ENCODE measurements at regions not wholly inside any gene's neighbourhood (a gene's known extent, or its start where the extent isn't known, plus 50 kb on each side); places are given as distances from the start of the nearest gene placed in this dataset.

DNA sequence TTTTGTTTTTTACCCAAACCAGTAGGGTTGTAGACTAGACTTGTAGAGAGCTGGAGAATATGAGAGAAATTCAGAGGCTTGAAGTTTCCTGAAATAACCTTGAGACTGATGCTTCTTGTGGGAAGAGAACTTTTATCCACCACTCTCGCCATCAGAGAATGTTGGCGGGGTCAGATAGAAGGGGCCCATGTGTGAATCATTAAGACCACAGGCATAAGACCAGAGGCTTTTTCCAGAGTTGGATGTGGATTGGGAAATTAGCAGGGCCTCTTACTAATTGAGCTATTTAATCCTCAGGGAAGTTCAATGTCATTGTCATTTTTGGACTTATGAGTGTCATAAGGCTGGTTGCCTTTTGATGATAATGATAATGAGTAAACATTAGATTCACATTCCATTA lies 246.9 kb upstream of the THRB start (continued):
- TF ChIP-seq FOXK1 (CRISPR knock-in tag; IDR thresholded peaks at IDR 0.05; ENCODE audit: borderline replicate concordance), result no peak
- TF ChIP-seq SPI1 (IDR thresholded peaks at IDR 0.05; ENCODE audit: borderline replicate concordance, low read depth, low read length), result no peak
- TF ChIP-seq EHMT2 (IDR thresholded peaks at IDR 0.05), result no peak
- TF ChIP-seq CREM (IDR thresholded peaks at IDR 0.05; ENCODE audit: low read depth), result no peak
- TF ChIP-seq POLR2H (tag; IDR thresholded peaks at IDR 0.05; ENCODE audit: low read depth), result no peak
- TF ChIP-seq NR1H2 (CRISPR knock-in tag; IDR thresholded peaks at IDR 0.05), result no peak
- no peak for TF ChIP-seq HMG20B (CRISPR knock-in tag; IDR thresholded peaks at IDR 0.05)
- no peak for TF ChIP-seq MCM5 (IDR thresholded peaks at IDR 0.05; ENCODE audit: low read depth)
- TF ChIP-seq ZKSCAN8 (CRISPR knock-in tag; IDR thresholded peaks at IDR 0.05), result no peak
- no peak for TF ChIP-seq TEAD1 (CRISPR knock-in tag; IDR thresholded peaks at IDR 0.05)
- TF ChIP-seq FOXA3 (CRISPR knock-in tag; conservative IDR thresholded peaks at IDR 0.05 in 1 of 2, IDR thresholded peaks at IDR 0.05 in 1 of 2), result no peak
- TF ChIP-seq, protein P1, sequence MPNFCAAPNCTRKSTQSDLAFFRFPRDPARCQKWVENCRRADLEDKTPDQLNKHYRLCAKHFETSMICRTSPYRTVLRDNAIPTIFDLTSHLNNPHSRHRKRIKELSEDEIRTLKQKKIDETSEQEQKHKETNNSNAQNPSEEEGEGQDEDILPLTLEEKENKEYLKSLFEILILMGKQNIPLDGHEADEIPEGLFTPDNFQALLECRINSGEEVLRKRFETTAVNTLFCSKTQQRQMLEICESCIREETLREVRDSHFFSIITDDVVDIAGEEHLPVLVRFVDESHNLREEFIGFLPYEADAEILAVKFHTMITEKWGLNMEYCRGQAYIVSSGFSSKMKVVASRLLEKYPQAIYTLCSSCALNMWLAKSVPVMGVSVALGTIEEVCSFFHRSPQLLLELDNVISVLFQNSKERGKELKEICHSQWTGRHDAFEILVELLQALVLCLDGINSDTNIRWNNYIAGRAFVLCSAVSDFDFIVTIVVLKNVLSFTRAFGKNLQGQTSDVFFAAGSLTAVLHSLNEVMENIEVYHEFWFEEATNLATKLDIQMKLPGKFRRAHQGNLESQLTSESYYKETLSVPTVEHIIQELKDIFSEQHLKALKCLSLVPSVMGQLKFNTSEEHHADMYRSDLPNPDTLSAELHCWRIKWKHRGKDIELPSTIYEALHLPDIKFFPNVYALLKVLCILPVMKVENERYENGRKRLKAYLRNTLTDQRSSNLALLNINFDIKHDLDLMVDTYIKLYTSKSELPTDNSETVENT (CRISPR knock-in tag; IDR thresholded peaks at IDR 0.05), result no peak

Measured in K562 (cell line).